H1 (cell line): ENCODE measurements at regions not wholly inside any gene's neighbourhood (a gene's known extent, or its start where the extent isn't known, plus 50 kb on each side); places are given as distances from the start of the nearest gene placed in this dataset.

Experiments used
- CTCF ChIA-PET: fragments of 300-600 bp; sonication (Branson Sonifier 250); formaldehyde crosslinking; loops from one replicate; lab custom pipeline; 2021; ENCODE audit not compliant: partially characterized antibody; lab: Charles Lee
- POLR2A ChIA-PET: fragments of 300-600 bp; sonication (Branson Sonifier 250); formaldehyde crosslinking; loops from one replicate; lab custom pipeline; 2021; ENCODE audit warnings: inconsistent platforms; ENCODE audit not compliant: partially characterized antibody; lab: Charles Lee
- DNase-seq, 2 experiments: peaks; one replicate each; pipeline versions ENCODE4 v3.0.0 to v3.0.0-alpha.2; 2010 to 2022; ENCODE audit warnings: low spot score in 2 of 2, low read depth in 1 of 2, mixed read lengths in 1 of 2
- FAIRE-seq: peaks from 2 replicates; lab custom pipeline; 2011; peaks lifted over from hg19 to GRCh38; lab: Jason Lieb, UNC
- H2AFZ ChIP-seq: 2 replicates; pipeline ENCODE4 v1.8.1; 2012; ENCODE audit warnings: low read length, inconsistent platforms
- H2AK5ac ChIP-seq: 2 replicates; pipeline ENCODE4 v1.6.1; 2013; ENCODE audit warnings: low read depth, low read length
- H2BK120ac ChIP-seq: replicated peaks from 2 replicates; pipeline ENCODE3; 2013; ENCODE audit warnings: low read depth, low read length, inconsistent platforms
- H2BK12ac ChIP-seq: 2 replicates; pipeline ENCODE4 v1.6.1; 2013; ENCODE audit warnings: low read depth, low read length
- H2BK15ac ChIP-seq: 2 replicates; pipeline ENCODE4 v1.6.1; 2013; ENCODE audit warnings: low read length
- H2BK20ac ChIP-seq: 2 replicates; pipeline ENCODE4 v1.6.1; 2013; ENCODE audit warnings: low read length
- H2BK5ac ChIP-seq: 2 replicates; pipeline ENCODE4 v1.6.1; 2013; ENCODE audit warnings: low read depth, low read length
- H3K14ac ChIP-seq: 2 replicates; pipeline ENCODE4 v1.6.1; 2013; ENCODE audit warnings: inconsistent platforms; ENCODE audit not compliant: insufficient read length
- H3K18ac ChIP-seq: 2 replicates; pipeline ENCODE4 v1.6.1; 2013; ENCODE audit warnings: low read length; ENCODE audit errors: extremely low read depth
- H3K23ac ChIP-seq: 2 replicates; pipeline ENCODE4 v1.6.1; 2013; ENCODE audit warnings: inconsistent platforms; ENCODE audit not compliant: insufficient read length
- H3K23me2 ChIP-seq: 2 replicates; pipeline ENCODE4 v1.6.1; 2013; ENCODE audit warnings: low read depth, low read length
- H3K27ac ChIP-seq: 2 replicates; pipeline ENCODE4 v1.6.1; 2011; ENCODE audit warnings: low read depth, low read length, inconsistent platforms
- H3K27me3 ChIP-seq, 4 experiments: replicated peaks in 1 of 4; 1 replicate in 1 of 4; 2 replicates in 3 of 4; pipeline versions ENCODE4 v1.6.1 to v1.8.1; 2011 to 2013; ENCODE audit warnings: low read length in 3 of 4, mild to moderate bottlenecking in 3 of 4, inconsistent platforms in 2 of 4, mixed read lengths in 2 of 4, moderate library complexity in 1 of 4; ENCODE audit not compliant: control insufficient read depth in 3 of 4, insufficient read depth in 3 of 4; ENCODE audit errors: extremely low read depth in 1 of 4
- H3K36me3 ChIP-seq, 4 experiments: 2 replicates each; pipeline versions ENCODE4 v1.6.1 to v1.8.1; 2011 to 2013; ENCODE audit warnings: mild to moderate bottlenecking in 4 of 4, low read length in 3 of 4, moderate library complexity in 2 of 4, control low read depth in 1 of 4, inconsistent platforms in 1 of 4; ENCODE audit not compliant: insufficient read depth in 4 of 4, control insufficient read depth in 2 of 4
- H3K4ac ChIP-seq: replicated peaks from 2 replicates; pipeline ENCODE3; 2013; ENCODE audit warnings: low read length, low read depth, mixed read lengths, inconsistent platforms; ENCODE audit not compliant: insufficient read length
- H3K4me1 ChIP-seq, 4 experiments: replicated peaks in 1 of 4; 1 replicate in 1 of 4; 2 replicates in 3 of 4; pipeline versions ENCODE4 v1.6.1 to v1.8.1; 2011 to 2013; ENCODE audit warnings: low read length in 3 of 4, inconsistent platforms in 2 of 4, mixed read lengths in 1 of 4; ENCODE audit not compliant: insufficient read depth in 4 of 4, control insufficient read depth in 3 of 4
- H3K4me2 ChIP-seq, 2 experiments: 2 replicates each; pipeline versions ENCODE4 v1.6.1 to v1.8.1; 2011 to 2013; ENCODE audit warnings: low read depth in 2 of 2, low read length in 2 of 2, control low read depth in 1 of 2, inconsistent platforms in 1 of 2, mild to moderate bottlenecking in 1 of 2; ENCODE audit not compliant: insufficient read depth in 1 of 2
- H3K4me3 ChIP-seq, 4 experiments: fragments of 200-600, 300-600 bp in 1 of 4; sonication (generic), shearing (Covaris generic), sonication (Bioruptor Twin) in 1 of 4; 2 replicates each; pipeline versions ENCODE4 v1.5.1 to v1.8.1; 2011 to 2016; ENCODE audit warnings: low read length in 4 of 4, low read depth in 3 of 4, control low read depth in 2 of 4, inconsistent platforms in 2 of 4, mild to moderate bottlenecking in 2 of 4, mixed read lengths in 1 of 4, moderate library complexity in 1 of 4; ENCODE audit not compliant: insufficient read depth in 2 of 4; ENCODE audit errors: extremely low read depth in 1 of 4
- H3K56ac ChIP-seq: replicated peaks from 2 replicates; pipeline ENCODE3; 2013; ENCODE audit warnings: low read depth, mild to moderate bottlenecking, mixed read lengths, low read length, inconsistent platforms; ENCODE audit not compliant: insufficient read length
- H3K79me1 ChIP-seq: 2 replicates; pipeline ENCODE4 v1.6.1; 2013; ENCODE audit warnings: low read depth, low read length, control low read depth
- H3K79me2 ChIP-seq, 2 experiments: 2 replicates each; pipeline versions ENCODE4 v1.6.1 to v1.8.1; 2012 to 2013; ENCODE audit warnings: low read length in 2 of 2, mild to moderate bottlenecking in 2 of 2, inconsistent platforms in 1 of 2; ENCODE audit not compliant: insufficient read depth in 2 of 2, control insufficient read depth in 1 of 2
- H3K9ac ChIP-seq, 4 experiments: replicated peaks in 1 of 4; 1 replicate in 1 of 4; 2 replicates in 3 of 4; pipeline versions ENCODE4 v1.6.1 to v1.8.1; 2011 to 2013; ENCODE audit warnings: low read depth in 3 of 4, low read length in 3 of 4, control low read depth in 2 of 4, mild to moderate bottlenecking in 2 of 4, moderate library complexity in 2 of 4, inconsistent platforms in 1 of 4; ENCODE audit errors: extremely low read depth in 1 of 4
- H3K9me3 ChIP-seq, 2 experiments: 2 replicates each; pipeline versions ENCODE4 v1.6.1 to v1.8.1; 2012 to 2013; ENCODE audit warnings: mild to moderate bottlenecking in 2 of 2, moderate library complexity in 2 of 2, control low read depth in 1 of 2, inconsistent platforms in 1 of 2, low read depth in 1 of 2, low read length in 1 of 2, mixed read lengths in 1 of 2; ENCODE audit not compliant: insufficient read depth in 2 of 2
- H4K20me1 ChIP-seq, 2 experiments: replicated peaks in 1 of 2; 2 replicates each; pipeline versions ENCODE3 to v1.8.1; 2011 to 2013; ENCODE audit warnings: inconsistent platforms in 2 of 2, low read length in 2 of 2, mild to moderate bottlenecking in 1 of 2; ENCODE audit not compliant: insufficient read depth in 2 of 2, control insufficient read depth in 1 of 2
- H4K5ac ChIP-seq: 2 replicates; pipeline ENCODE4 v1.6.1; 2013; ENCODE audit warnings: low read length, low read depth, mixed read lengths, inconsistent platforms; ENCODE audit not compliant: insufficient read length
- H4K8ac ChIP-seq: 2 replicates; pipeline ENCODE4 v1.8.0; 2013; ENCODE audit warnings: mild to moderate bottlenecking, moderate library complexity, low read length, inconsistent platforms; ENCODE audit not compliant: insufficient read depth; ENCODE audit errors: extremely low read depth
- H4K91ac ChIP-seq: replicated peaks from 2 replicates; pipeline ENCODE3; 2013; ENCODE audit warnings: low read length, mixed read lengths, inconsistent platforms; ENCODE audit not compliant: insufficient read length
- ASH2L ChIP-seq: fragments of 200-600, 300-600 bp; sonication (generic); IDR thresholded peaks from one replicate; pipeline ENCODE4 v1.7.1; 2017; ENCODE audit warnings: low read length
- BCL11A ChIP-seq, 2 experiments: IDR thresholded peaks; one replicate each; pipeline ENCODE4 v1.6.1; 2011; ENCODE audit warnings: low read depth in 2 of 2, low read length in 2 of 2, mild to moderate bottlenecking in 2 of 2
- CEBPB ChIP-seq: IDR thresholded peaks from 2 replicates; pipeline ENCODE4 v1.6.1; 2012; ENCODE audit warnings: low read depth, low read length
- EZH2 ChIP-seq: fragments of 200-600 bp; sonication (generic); IDR thresholded peaks from 2 replicates; pipeline ENCODE4 v1.7.1; 2012; ENCODE audit warnings: low read depth, mild to moderate bottlenecking, moderate library complexity, low read length, inconsistent platforms; ENCODE audit not compliant: severe bottlenecking
- NRF1 ChIP-seq: IDR thresholded peaks from 2 replicates; pipeline ENCODE4 v1.6.1; 2011; ENCODE audit warnings: mild to moderate bottlenecking, low read depth, low read length, improper control_type of control experiment
- SRF ChIP-seq: IDR thresholded peaks from 2 replicates; pipeline ENCODE4 v1.6.1; 2011; ENCODE audit warnings: mild to moderate bottlenecking, low read depth, low read length, moderate library complexity
- WGBS, 2 experiments: shearing (Covaris generic) in 1 of 2; methylation state at CpG; one replicate each; pipeline versions ENCODE4 v1.1.6 to v1.1.7; 2013 to 2015; ENCODE audit warnings: low lambda C conversion rate in 2 of 2, mixed read lengths in 2 of 2, inconsistent platforms in 1 of 2, low coverage in 1 of 2, missing lambda C conversion rate in 1 of 2; ENCODE audit not compliant: insufficient replicate concordance in 2 of 2, insufficient coverage in 1 of 2, insufficient read length in 1 of 2; ENCODE audit errors: extremely low coverage in 1 of 2, missing lambda C conversion rate in 1 of 2; 5-methylcytosine and 5-hydroxymethylcytosine counted together
- TF ChIP-seq, protein P1 (sequence below): IDR thresholded peaks from 2 replicates; pipeline ENCODE4 v1.6.1; 2011; ENCODE audit warnings: low read length, improper control_type of control experiment

DNA sequence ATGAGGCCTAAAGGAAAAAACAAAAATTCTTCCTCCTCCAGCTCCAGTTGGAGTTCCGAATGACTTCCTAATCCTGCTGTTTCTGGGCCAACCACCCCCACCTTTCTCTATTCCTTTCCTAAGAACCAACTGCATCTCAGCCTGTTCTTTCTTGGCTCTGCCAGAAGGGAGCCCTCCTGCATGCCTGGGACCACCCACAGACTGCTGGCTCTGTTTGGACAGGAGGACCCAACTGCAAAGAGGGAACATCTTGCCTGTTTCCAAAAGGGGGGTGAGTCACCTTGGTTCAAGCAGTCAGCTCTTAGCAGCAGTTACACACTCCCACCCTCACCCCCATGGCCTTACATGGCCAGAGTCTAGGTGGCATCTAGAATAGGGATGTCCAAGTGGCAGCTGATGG is 116.0 kb upstream of the PRICKLE2 start:
- Histone ChIP-seq H3K9ac (no peak overlapping the region), H3K14ac (no peak overlapping the region), H4K5ac (no peak overlapping the region), H3K23ac (no peak overlapping the region), H2BK120ac (no peak overlapping the region), H3K79me2 (no peaks in the 10 kb centered on the region), H3K36me3 (no peaks in the 10 kb centered on the region), H4K8ac (no peak overlapping the region), H4K20me1 (no peaks in the 10 kb centered on the region), H3K4me2 (no peak overlapping the region), H2BK12ac (no peak overlapping the region), H3K56ac (no peak overlapping the region), H2BK15ac (no peak overlapping the region), H3K4me3 (no peak overlapping the region), H2BK20ac (no peak overlapping the region), H3K23me2 (no peaks in the 10 kb centered on the region), H2AFZ (no peak overlapping the region), H3K18ac (no peak overlapping the region), H4K91ac (no peak overlapping the region), H3K4me1 (peaks cover 5 to 20% (median 9%) of the 10 kb centered on the region in 4 experiments; a peak in 6 of 7 replicates), H3K27ac (no peak overlapping the region), H3K79me1 (no peaks in the 10 kb centered on the region), H2AK5ac (no peak overlapping the region), H3K4ac (no peak overlapping the region), H3K9me3 (no peaks in the 10 kb centered on the region), H2BK5ac (no peak overlapping the region), H3K27me3 (no peaks in the 10 kb centered on the region)
- CTCF ChIA-PET: interaction anchor here (1.6 to 2.1 kb wide), 2 partner anchors 8 to 122 kb away, joined by 5 to 7 read pairs; no protein-coding TSS in a partner anchor
- TF ChIP-seq, protein P1, sequence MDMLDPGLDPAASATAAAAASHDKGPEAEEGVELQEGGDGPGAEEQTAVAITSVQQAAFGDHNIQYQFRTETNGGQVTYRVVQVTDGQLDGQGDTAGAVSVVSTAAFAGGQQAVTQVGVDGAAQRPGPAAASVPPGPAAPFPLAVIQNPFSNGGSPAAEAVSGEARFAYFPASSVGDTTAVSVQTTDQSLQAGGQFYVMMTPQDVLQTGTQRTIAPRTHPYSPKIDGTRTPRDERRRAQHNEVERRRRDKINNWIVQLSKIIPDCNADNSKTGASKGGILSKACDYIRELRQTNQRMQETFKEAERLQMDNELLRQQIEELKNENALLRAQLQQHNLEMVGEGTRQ: no peak
- TF ChIP-seq CEBPB: no peak
- no peak for TF ChIP-seq ASH2L
- no peak for TF ChIP-seq NRF1
- TF ChIP-seq BCL11A (IDR thresholded peaks at IDR 0.05; ENCODE audit: low read depth in 2 of 2, low read length in 2 of 2): no peak
- no peak for TF ChIP-seq SRF
- TF ChIP-seq EZH2: no peak
- POLR2A ChIA-PET: no interaction called here
- FAIRE-seq: no peak
- WGBS, 2 experiments: 82% methylated on average over 1 of the region's 1 CpG; no CpG with 5 or more reads in 1 of the 2 experiments
- DNase-seq: no peak
